PC-3 (cell line): ENCODE measurements at regions not wholly inside any gene's neighbourhood (a gene's known extent, or its start where the extent isn't known, plus 50 kb on each side); places are given as distances from the start of the nearest gene placed in this dataset.

Experiments
- EZH2 ChIP-seq: fragments of 300-600 bp; sonication (generic); IDR thresholded peaks from one replicate; pipeline ENCODE4 v1.6.1; 2017; ENCODE audit warnings: antibody characterized with exemption, mild to moderate bottlenecking, low read length; ENCODE audit not compliant: unreplicated experiment
- TF ChIP-seq, protein P1 (sequence below): fragments of 300-600 bp; sonication (generic); conservative IDR thresholded peaks from 2 replicates; pipeline ENCODE4 v1.5.1; 2017; ENCODE audit warnings: antibody characterized with exemption, low read depth, mild to moderate bottlenecking, low read length

DNA sequence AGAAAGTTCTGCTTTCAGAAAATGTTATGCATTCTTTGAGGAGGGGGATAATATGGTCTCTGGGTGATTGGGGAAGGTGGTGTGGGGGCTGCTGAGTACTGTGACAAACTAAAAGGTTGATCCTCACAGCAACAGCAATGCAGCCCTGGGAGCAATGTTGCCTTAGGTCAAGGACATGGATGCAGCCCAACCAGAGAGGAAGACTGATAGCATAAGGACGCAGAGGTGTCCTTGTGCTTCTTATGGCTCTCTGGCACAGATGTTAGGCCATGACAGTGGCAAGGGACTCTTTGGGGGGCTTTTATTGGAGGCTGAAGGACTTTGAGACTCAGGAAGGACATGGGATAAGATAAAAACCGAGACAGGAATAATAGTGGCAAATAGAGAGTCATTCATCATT lies 186.2 kb upstream of the PHACTR1 start:
- TF ChIP-seq, protein P1, sequence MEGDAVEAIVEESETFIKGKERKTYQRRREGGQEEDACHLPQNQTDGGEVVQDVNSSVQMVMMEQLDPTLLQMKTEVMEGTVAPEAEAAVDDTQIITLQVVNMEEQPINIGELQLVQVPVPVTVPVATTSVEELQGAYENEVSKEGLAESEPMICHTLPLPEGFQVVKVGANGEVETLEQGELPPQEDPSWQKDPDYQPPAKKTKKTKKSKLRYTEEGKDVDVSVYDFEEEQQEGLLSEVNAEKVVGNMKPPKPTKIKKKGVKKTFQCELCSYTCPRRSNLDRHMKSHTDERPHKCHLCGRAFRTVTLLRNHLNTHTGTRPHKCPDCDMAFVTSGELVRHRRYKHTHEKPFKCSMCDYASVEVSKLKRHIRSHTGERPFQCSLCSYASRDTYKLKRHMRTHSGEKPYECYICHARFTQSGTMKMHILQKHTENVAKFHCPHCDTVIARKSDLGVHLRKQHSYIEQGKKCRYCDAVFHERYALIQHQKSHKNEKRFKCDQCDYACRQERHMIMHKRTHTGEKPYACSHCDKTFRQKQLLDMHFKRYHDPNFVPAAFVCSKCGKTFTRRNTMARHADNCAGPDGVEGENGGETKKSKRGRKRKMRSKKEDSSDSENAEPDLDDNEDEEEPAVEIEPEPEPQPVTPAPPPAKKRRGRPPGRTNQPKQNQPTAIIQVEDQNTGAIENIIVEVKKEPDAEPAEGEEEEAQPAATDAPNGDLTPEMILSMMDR = no peak
- TF ChIP-seq EZH2 = no peak
